MCF 10A (cell line): ENCODE measurements at regions not wholly inside any gene's neighbourhood (a gene's known extent, or its start where the extent isn't known, plus 50 kb on each side); places are given as distances from the start of the nearest gene placed in this dataset.

Experiments used
- BruUV-seq: library from RNA; stranded (reverse); fragments of 400-500 nt; replicated peaks from 2 replicates; lab custom pipeline; 2021; lab: Mats Ljungman, UMichigan
- CTCF ChIA-PET: fragments of 300-600 bp; sonication (Branson Sonifier 250); formaldehyde crosslinking; extraction: SDS; loops from one replicate; lab custom pipeline; 2021; ENCODE audit warnings: antibody characterized with exemption, inconsistent platforms; lab: Yijun Ruan, JAX
- POLR2A ChIA-PET: fragments of 300-600, 350-650 bp; sonication (Branson Sonifier 250); formaldehyde crosslinking; extraction: SDS; loops from one replicate; lab custom pipeline; 2020; ENCODE audit warnings: antibody characterized with exemption, inconsistent platforms; lab: Yijun Ruan, JAX
- DNase-seq: peaks from one replicate; pipeline ENCODE4 v3.0.0-alpha.2; 2018; ENCODE audit not compliant: unreplicated experiment
- H3K27ac Mint-ChIP-seq: one replicate; pipeline ENCODE4 v1.8.0; 2022; ENCODE audit warnings: mild to moderate bottlenecking, low read depth, mixed read lengths; ENCODE audit not compliant: unreplicated experiment
- H3K27me3 Mint-ChIP-seq: one replicate; pipeline ENCODE4 v1.8.0; 2022; ENCODE audit warnings: mixed read lengths; ENCODE audit not compliant: insufficient read depth, unreplicated experiment
- H3K36me3 Mint-ChIP-seq: one replicate; pipeline ENCODE4 v1.8.0; 2022; ENCODE audit warnings: mild to moderate bottlenecking, moderate library complexity, mixed read lengths; ENCODE audit not compliant: insufficient read depth, unreplicated experiment
- H3K4me1 Mint-ChIP-seq: one replicate; pipeline ENCODE4 v1.8.0; 2022; ENCODE audit warnings: mixed read lengths; ENCODE audit not compliant: insufficient read depth, unreplicated experiment
- H3K4me3 Mint-ChIP-seq: one replicate; pipeline ENCODE4 v1.8.0; 2022; ENCODE audit warnings: mild to moderate bottlenecking, moderate library complexity, mixed read lengths; ENCODE audit not compliant: unreplicated experiment
- H3K9me3 Mint-ChIP-seq: one replicate; pipeline ENCODE4 v1.8.0; 2022; ENCODE audit warnings: mixed read lengths; ENCODE audit not compliant: unreplicated experiment
- CTCF ChIP-seq: fragments of 200-600 bp; IDR thresholded peaks from one replicate; pipeline ENCODE4 v1.8.0; 2022; ENCODE audit warnings: antibody characterized with exemption, mild to moderate bottlenecking; ENCODE audit not compliant: unreplicated experiment
- intact Hi-C: fragments of 100-400 bp; cut with micrococcal nuclease; formaldehyde crosslinking; loops from 2 replicates; pipeline ENCODE4 v1.14.1; 2022

DNA sequence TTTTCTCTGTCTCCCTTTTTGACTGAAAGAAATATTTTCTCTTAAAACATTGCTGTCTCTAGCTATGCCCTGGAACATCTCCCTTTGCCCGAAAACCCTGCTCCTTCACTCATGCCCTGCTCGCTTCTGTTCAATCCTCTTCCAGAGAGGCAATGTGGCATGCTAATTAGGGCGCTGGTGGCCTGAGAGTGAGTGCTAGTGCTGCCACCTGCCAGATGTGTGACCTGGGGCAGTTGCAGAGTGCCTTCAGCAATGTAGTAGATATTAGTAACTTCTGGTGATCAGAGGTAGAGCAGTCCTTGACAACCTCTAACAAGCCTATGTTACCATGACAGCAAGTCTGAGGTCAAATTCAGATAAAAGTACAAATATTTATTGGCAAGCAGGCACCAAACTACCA, 119.5 kb upstream of the OSMR start:
- no peak for DNase-seq
- POLR2A ChIA-PET, result interaction anchor here (0.7 kb wide), 1 partner anchor 215 kb away, joined by 3 read pairs; no protein-coding TSS in a partner anchor
- H3K4me3 Mint-ChIP-seq, result no peak overlapping the region
- no peaks in the 10 kb centered on the region for H3K27me3 Mint-ChIP-seq
- CTCF ChIA-PET, result no interaction called here
- H3K27ac Mint-ChIP-seq, result no peak overlapping the region
- BruUV-seq, result no TSS peak
- intact Hi-C loops, result no loop called here
- no peaks in the 10 kb centered on the region for H3K4me1 Mint-ChIP-seq
- TF ChIP-seq CTCF, result no peak
- no peaks in the 10 kb centered on the region for H3K36me3 Mint-ChIP-seq
- H3K9me3 Mint-ChIP-seq, result no peaks in the 10 kb centered on the region

- Mint-ChIP-seq H3K4me1 (no peaks in the 10 kb centered on the region), H3K9me3 (no peaks in the 10 kb centered on the region), H3K4me3 (no peak overlapping the region), H3K27me3 (no peaks in the 10 kb centered on the region), H3K27ac (no peak overlapping the region), H3K36me3 (no peaks in the 10 kb centered on the region)
- POLR2A ChIA-PET, result no interaction called here
- CTCF ChIA-PET, result no interaction called here
- no peak for DNase-seq
- no peak for TF ChIP-seq CTCF
- intact Hi-C loops, result no loop called here
- no TSS peak for BruUV-seq
Observed at GRCh38 chr5:38728029-38728428, 117.8 kb upstream of the OSMR start.

- no peak for DNase-seq
- Mint-ChIP-seq H3K36me3 (no peaks in the 10 kb centered on the region), H3K27me3 (no peaks in the 10 kb centered on the region), H3K9me3 (no peaks in the 10 kb centered on the region), H3K27ac (no peak overlapping the region), H3K4me1 (no peaks in the 10 kb centered on the region), H3K4me3 (no peak overlapping the region)
- no TSS peak for BruUV-seq
- CTCF ChIA-PET, result no interaction called here
- intact Hi-C loops, result no loop called here
- POLR2A ChIA-PET, result no interaction called here
- no peak for TF ChIP-seq CTCF
Observed at GRCh38 chr5:38731461-38731860, 114.4 kb upstream of the OSMR start.

DNA sequence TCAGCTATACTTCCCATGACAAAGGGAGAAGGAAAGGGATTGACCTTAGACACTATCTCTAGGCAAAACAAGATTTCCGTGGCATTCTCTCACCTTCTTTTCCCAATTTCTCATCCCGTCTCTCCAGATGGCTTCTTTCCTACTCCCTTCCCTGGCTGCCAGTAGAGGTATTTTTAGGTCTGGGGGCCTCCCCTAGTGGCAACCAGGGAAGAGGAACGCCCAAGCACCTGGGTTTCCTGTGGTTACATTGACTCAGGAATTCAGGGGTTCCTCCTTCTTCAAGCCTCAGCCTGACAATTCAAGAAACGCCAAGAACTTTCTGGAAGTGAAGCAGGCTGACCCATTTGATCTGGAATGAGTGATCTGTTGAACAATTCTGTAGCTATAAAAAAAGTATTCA, 111.5 kb upstream of the OSMR start:
- Mint-ChIP-seq H3K4me3 (no peak overlapping the region), H3K27ac (no peak overlapping the region), H3K4me1 (peaks cover 4% of the 10 kb centered on the region), H3K9me3 (no peaks in the 10 kb centered on the region), H3K36me3 (no peaks in the 10 kb centered on the region), H3K27me3 (no peaks in the 10 kb centered on the region)
- POLR2A ChIA-PET, result no interaction called here
- DNase-seq, result no peak
- CTCF ChIA-PET, result interaction anchor here (0.8 to 1.9 kb wide), 2 partner anchors 293 to 310 kb away, joined by 4 to 5 read pairs; no protein-coding TSS in a partner anchor
- no TSS peak for BruUV-seq
- no peak for TF ChIP-seq CTCF
- intact Hi-C loops, result no loop called here
